Trophoblast cell (in vitro differentiated cells and primary cell): ENCODE measurements at regions not wholly inside any gene's neighbourhood (a gene's known extent, or its start where the extent isn't known, plus 50 kb on each side); places are given as distances from the start of the nearest gene placed in this dataset.

Source experiments
- DNase-seq, 2 donors: peaks; one replicate each; pipeline ENCODE4 v3.0.0-alpha.2; 2016
- H2AFZ ChIP-seq: 2 replicates; pipeline ENCODE4 v1.6.1; 2013; ENCODE audit warnings: low read length, moderate library complexity, mild to moderate bottlenecking; ENCODE audit not compliant: insufficient read depth, poor library complexity
- H2AK5ac ChIP-seq: 2 replicates; pipeline ENCODE4 v1.6.1; 2013; ENCODE audit warnings: mild to moderate bottlenecking, low read length
- H2BK120ac ChIP-seq: 2 replicates; pipeline ENCODE4 v1.6.1; 2013; ENCODE audit warnings: low read length, mild to moderate bottlenecking, moderate library complexity; ENCODE audit not compliant: insufficient read depth, poor library complexity
- H2BK12ac ChIP-seq: 2 replicates; pipeline ENCODE4 v1.6.1; 2013; ENCODE audit warnings: mild to moderate bottlenecking, low read length, moderate library complexity
- H2BK5ac ChIP-seq: 2 replicates; pipeline ENCODE4 v1.6.1; 2013; ENCODE audit warnings: low read length, low read depth, moderate library complexity, mild to moderate bottlenecking; ENCODE audit not compliant: poor library complexity
- H3K14ac ChIP-seq: 2 replicates; pipeline ENCODE4 v1.6.1; 2013; ENCODE audit warnings: mild to moderate bottlenecking, low read length
- H3K18ac ChIP-seq: 2 replicates; pipeline ENCODE4 v1.6.1; 2013; ENCODE audit warnings: mild to moderate bottlenecking, low read length
- H3K23ac ChIP-seq: 2 replicates; pipeline ENCODE4 v1.6.1; 2013; ENCODE audit warnings: low read length
- H3K27ac ChIP-seq: 2 replicates; pipeline ENCODE4 v1.5.1; 2013; ENCODE audit warnings: low read depth, mild to moderate bottlenecking, inconsistent platforms, low read length, moderate library complexity
- H3K27me3 ChIP-seq: 2 replicates; pipeline ENCODE4 v1.6.1; 2013; ENCODE audit warnings: inconsistent platforms, mild to moderate bottlenecking, low read length, moderate library complexity; ENCODE audit not compliant: insufficient read depth
- H3K36me3 ChIP-seq, 2 experiments: 1 replicate in 1 of 2; 2 replicates in 1 of 2; pipeline ENCODE4 v1.6.1; 2013; ENCODE audit warnings: low read length in 2 of 2, mild to moderate bottlenecking in 2 of 2, moderate library complexity in 1 of 2; ENCODE audit not compliant: insufficient read depth in 2 of 2, control insufficient read depth in 1 of 2
- H3K4ac ChIP-seq: 2 replicates; pipeline ENCODE4 v1.6.1; 2013; ENCODE audit warnings: low read depth, mild to moderate bottlenecking, low read length, moderate library complexity
- H3K4me1 ChIP-seq, 2 experiments: 1 replicate in 1 of 2; 2 replicates in 1 of 2; pipeline ENCODE4 v1.6.1; 2013; ENCODE audit warnings: low read length in 2 of 2, mild to moderate bottlenecking in 2 of 2, moderate library complexity in 1 of 2; ENCODE audit not compliant: insufficient read depth in 2 of 2, control insufficient read depth in 1 of 2
- H3K4me2 ChIP-seq: 2 replicates; pipeline ENCODE4 v1.6.1; 2013; ENCODE audit warnings: inconsistent platforms, mild to moderate bottlenecking, low read length, moderate library complexity
- H3K4me3 ChIP-seq: 2 replicates; pipeline ENCODE4 v1.5.1; 2013; ENCODE audit warnings: mild to moderate bottlenecking, low read depth, low read length, inconsistent platforms
- H3K79me1 ChIP-seq: one replicate; pipeline ENCODE4 v1.6.1; 2013; ENCODE audit warnings: low read length
- H3K79me2 ChIP-seq: 2 replicates; pipeline ENCODE4 v1.6.1; 2013; ENCODE audit warnings: low read length, mild to moderate bottlenecking; ENCODE audit not compliant: control insufficient read depth, insufficient read depth, poor library complexity
- H3K9ac ChIP-seq: 2 replicates; pipeline ENCODE4 v1.6.1; 2013; ENCODE audit warnings: mild to moderate bottlenecking, low read length
- H3K9me3 ChIP-seq: 2 replicates; pipeline ENCODE4 v1.6.1; 2013; ENCODE audit warnings: low read depth, mild to moderate bottlenecking, control low read depth, inconsistent platforms, low read length; ENCODE audit not compliant: insufficient read depth
- H4K12ac ChIP-seq: 2 replicates; pipeline ENCODE4 v1.6.1; 2013; ENCODE audit warnings: low read depth, mild to moderate bottlenecking, low read length, moderate library complexity
- H4K8ac ChIP-seq: 2 replicates; pipeline ENCODE4 v1.6.1; 2013; ENCODE audit warnings: low read depth, mild to moderate bottlenecking, low read length, moderate library complexity
- H4K91ac ChIP-seq: one replicate; pipeline ENCODE4 v1.6.1; 2013; ENCODE audit warnings: low read depth, mild to moderate bottlenecking, low read length, moderate library complexity
- WGBS: extraction: QIAGEN DNeasy Blood & Tissue Kit; methylation state at CpG from one replicate; pipeline ENCODE4 v1.1.7; 2013; ENCODE audit warnings: missing lambda C conversion rate; ENCODE audit not compliant: insufficient read length, insufficient coverage; ENCODE audit errors: extremely low coverage; 5-methylcytosine and 5-hydroxymethylcytosine counted together

- H2BK12ac ChIP-seq, result no peak overlapping the region
- no peaks in the 10 kb centered on the region for H3K9me3 ChIP-seq
- no peaks in the 10 kb centered on the region for H3K36me3 ChIP-seq
- no peaks in the 10 kb centered on the region for H3K79me2 ChIP-seq
- no CpG with 5 or more reads among the region's 6 CpGs for WGBS
- H3K18ac ChIP-seq, result no peak overlapping the region
- no peak overlapping the region for H3K9ac ChIP-seq
- H2BK120ac ChIP-seq, result no peak overlapping the region
- H4K8ac ChIP-seq, result no peak overlapping the region
- H3K23ac ChIP-seq, result no peak overlapping the region
- DNase-seq, result no peak
- no peaks in the 10 kb centered on the region for H3K27me3 ChIP-seq
- no peak overlapping the region for H2AK5ac ChIP-seq
- no peak overlapping the region for H3K4me3 ChIP-seq
- no peak overlapping the region for H4K91ac ChIP-seq
- H3K4ac ChIP-seq, result no peak overlapping the region
- no peak overlapping the region for H2AFZ ChIP-seq
- no peak overlapping the region for H3K4me2 ChIP-seq
- H2BK5ac ChIP-seq, result no peak overlapping the region
- H3K4me1 ChIP-seq, result no peaks in the 10 kb centered on the region
- no peak overlapping the region for H4K12ac ChIP-seq
- no peaks in the 10 kb centered on the region for H3K79me1 ChIP-seq
- H3K14ac ChIP-seq, result no peak overlapping the region
- H3K27ac ChIP-seq, result no peak overlapping the region
These were observed 835.8 kb upstream of the TMEM132C start for GRCh38 chr12:127431177-127431576.

GRCh38 chr12:127431594-127431993, 835.4 kb upstream of the TMEM132C start:
- H3K9ac ChIP-seq, result no peak overlapping the region
- no peak overlapping the region for H3K27ac ChIP-seq
- no peak overlapping the region for H2BK5ac ChIP-seq
- H2AFZ ChIP-seq, result no peak overlapping the region
- no peak overlapping the region for H3K4me2 ChIP-seq
- no peak overlapping the region for H3K14ac ChIP-seq
- H2BK120ac ChIP-seq, result no peak overlapping the region
- H4K91ac ChIP-seq, result no peak overlapping the region
- H3K36me3 ChIP-seq, result no peaks in the 10 kb centered on the region
- no CpG with 5 or more reads among the region's 5 CpGs for WGBS
- H2AK5ac ChIP-seq, result no peak overlapping the region
- H3K4me1 ChIP-seq, result no peaks in the 10 kb centered on the region
- no peaks in the 10 kb centered on the region for H3K79me2 ChIP-seq
- no peak for DNase-seq
- no peaks in the 10 kb centered on the region for H3K27me3 ChIP-seq
- H3K79me1 ChIP-seq, result no peaks in the 10 kb centered on the region
- no peak overlapping the region for H3K18ac ChIP-seq
- no peak overlapping the region for H4K12ac ChIP-seq
- H2BK12ac ChIP-seq, result no peak overlapping the region
- H3K4me3 ChIP-seq, result no peak overlapping the region
- H3K4ac ChIP-seq, result no peak overlapping the region
- H3K23ac ChIP-seq, result no peak overlapping the region
- no peaks in the 10 kb centered on the region for H3K9me3 ChIP-seq
- H4K8ac ChIP-seq, result no peak overlapping the region

- Histone ChIP-seq H3K18ac (no peak overlapping the region), H3K14ac (no peak overlapping the region), H3K27ac (no peak overlapping the region), H3K23ac (no peak overlapping the region), H3K4me3 (no peak overlapping the region), H3K27me3 (no peaks in the 10 kb centered on the region), H2BK5ac (no peak overlapping the region), H2AK5ac (no peak overlapping the region), H3K79me1 (no peaks in the 10 kb centered on the region), H2BK120ac (no peak overlapping the region), H3K9me3 (peaks cover 3% of the 10 kb centered on the region), H3K4me1 (no peaks in the 10 kb centered on the region), H2AFZ (no peak overlapping the region), H3K4ac (no peak overlapping the region), H3K36me3 (no peaks in the 10 kb centered on the region), H2BK12ac (no peak overlapping the region), H3K4me2 (no peak overlapping the region), H3K9ac (no peak overlapping the region), H4K8ac (no peak overlapping the region), H3K79me2 (no peaks in the 10 kb centered on the region), H4K12ac (no peak overlapping the region), H4K91ac (no peak overlapping the region)
- WGBS, result 97% methylated on average over 2 of the region's 3 CpGs
- no peak for DNase-seq
These were observed 831.5 kb upstream of the TMEM132C start for GRCh38 chr12:127435439-127435838.

GRCh38 chr12:127438512-127439244, 828.3 kb upstream of the TMEM132C start:
- H3K9ac ChIP-seq, result no peak overlapping the region
- H3K14ac ChIP-seq, result no peak overlapping the region
- H3K27ac ChIP-seq, result no peak overlapping the region
- H3K9me3 ChIP-seq, result peaks cover 8% of the 10 kb centered on the region
- no peak overlapping the region for H3K4me2 ChIP-seq
- H3K36me3 ChIP-seq, result no peaks in the 10 kb centered on the region
- no peak overlapping the region for H3K23ac ChIP-seq
- no peak overlapping the region for H2AK5ac ChIP-seq
- no peak overlapping the region for H4K91ac ChIP-seq
- H3K4me3 ChIP-seq, result no peak overlapping the region
- no peaks in the 10 kb centered on the region for H3K79me1 ChIP-seq
- WGBS, result no CpG with 5 or more reads among the region's 3 CpGs
- H2BK12ac ChIP-seq, result no peak overlapping the region
- no peak overlapping the region for H2BK120ac ChIP-seq
- no peak overlapping the region for H2AFZ ChIP-seq
- H3K4me1 ChIP-seq, result no peaks in the 10 kb centered on the region
- no peak overlapping the region for H3K18ac ChIP-seq
- H2BK5ac ChIP-seq, result no peak overlapping the region
- no peak overlapping the region for H4K12ac ChIP-seq
- H3K27me3 ChIP-seq, result no peaks in the 10 kb centered on the region
- no peak overlapping the region for H4K8ac ChIP-seq
- H3K79me2 ChIP-seq, result no peaks in the 10 kb centered on the region
- H3K4ac ChIP-seq, result no peak overlapping the region
- no peak for DNase-seq
